A673 (cell line): ENCODE measurements at regions not wholly inside any gene's neighbourhood (a gene's known extent, or its start where the extent isn't known, plus 50 kb on each side); places are given as distances from the start of the nearest gene placed in this dataset.

Experiments used
- BruUV-seq: library from RNA; stranded (reverse); fragments of 400-500 nt; replicated peaks from 2 replicates; lab custom pipeline; 2021; lab: Mats Ljungman, UMichigan
- CTCF ChIA-PET: fragments of 300-600 bp; sonication (Branson Sonifier 250); formaldehyde crosslinking; loops from one replicate; lab custom pipeline; 2022; ENCODE audit warnings: antibody characterized with exemption; lab: Charles Lee
- POLR2A ChIA-PET: fragments of 300-600 bp; sonication (Branson Sonifier 250); formaldehyde crosslinking; loops from one replicate; lab custom pipeline; 2022; ENCODE audit warnings: antibody characterized with exemption; ENCODE audit not compliant: low non-redundant PET; lab: Charles Lee
- DNase-seq: peaks from one replicate; pipeline ENCODE4 v3.0.0-alpha.2; 2015; ENCODE audit warnings: low spot score
- H3K27ac ChIP-seq: fragments of 200-600 bp; sonication (generic); 2 replicates; pipeline ENCODE4 v1.5.1; 2016; ENCODE audit warnings: mixed run types, low read depth, mild to moderate bottlenecking, mixed read lengths, antibody characterized with exemption, low read length; ENCODE audit not compliant: poor library complexity, severe bottlenecking
- H3K27me3 ChIP-seq: fragments of 200-600 bp; sonication (generic); replicated peaks from 2 replicates; pipeline ENCODE4 v1.6.1; 2017; ENCODE audit warnings: mixed run types, low read depth, mild to moderate bottlenecking, mixed read lengths, antibody characterized with exemption, low read length; ENCODE audit not compliant: insufficient read depth, poor library complexity
- H3K36me3 ChIP-seq: fragments of 200-600 bp; sonication (generic); 2 replicates; pipeline ENCODE4 v1.6.1; 2016; ENCODE audit warnings: mixed run types, mild to moderate bottlenecking, mixed read lengths, antibody characterized with exemption, low read length; ENCODE audit not compliant: insufficient read depth, poor library complexity, severe bottlenecking
- H3K4me1 ChIP-seq: fragments of 200-600 bp; sonication (generic); 2 replicates; pipeline ENCODE4 v1.6.1; 2017; ENCODE audit warnings: mixed run types, mild to moderate bottlenecking, mixed read lengths, antibody characterized with exemption, low read length; ENCODE audit not compliant: insufficient read depth, poor library complexity, severe bottlenecking
- H3K4me3 ChIP-seq: fragments of 200-600 bp; sonication (generic); 2 replicates; pipeline ENCODE4 v1.5.1; 2016; ENCODE audit warnings: low read depth, mixed run types, mild to moderate bottlenecking, mixed read lengths, low read length; ENCODE audit not compliant: poor library complexity, severe bottlenecking
- H3K9me3 ChIP-seq: fragments of 200-600 bp; sonication (generic); 2 replicates; pipeline ENCODE4 v1.6.1; 2016; ENCODE audit warnings: mixed run types, low read depth, mild to moderate bottlenecking, mixed read lengths, antibody characterized with exemption, low read length; ENCODE audit not compliant: poor library complexity, severe bottlenecking
- EZH2 ChIP-seq: fragments of 200-600 bp; sonication (generic); IDR thresholded peaks from 2 replicates; pipeline ENCODE4 v1.6.1; 2017; ENCODE audit warnings: borderline replicate concordance, low read depth, mild to moderate bottlenecking, mixed read lengths, antibody characterized with exemption, low read length; ENCODE audit not compliant: poor library complexity, severe bottlenecking
- intact Hi-C: fragments of 100-400 bp; cut with micrococcal nuclease; formaldehyde crosslinking; loops from one replicate; pipeline ENCODE4 v1.10.0; 2022; ENCODE audit not compliant: unreplicated experiment
- TF ChIP-seq, protein P1 (sequence below): fragments of 300-800, 200-600 bp; sonication (generic); conservative IDR thresholded peaks from 2 replicates; pipeline ENCODE4 v1.5.1; 2017; ENCODE audit warnings: low read depth, mild to moderate bottlenecking, antibody characterized with exemption, low read length, moderate library complexity, mixed read lengths

- intact Hi-C loops: no loop called here
- no peak for TF ChIP-seq EZH2
- TF ChIP-seq, protein P1, sequence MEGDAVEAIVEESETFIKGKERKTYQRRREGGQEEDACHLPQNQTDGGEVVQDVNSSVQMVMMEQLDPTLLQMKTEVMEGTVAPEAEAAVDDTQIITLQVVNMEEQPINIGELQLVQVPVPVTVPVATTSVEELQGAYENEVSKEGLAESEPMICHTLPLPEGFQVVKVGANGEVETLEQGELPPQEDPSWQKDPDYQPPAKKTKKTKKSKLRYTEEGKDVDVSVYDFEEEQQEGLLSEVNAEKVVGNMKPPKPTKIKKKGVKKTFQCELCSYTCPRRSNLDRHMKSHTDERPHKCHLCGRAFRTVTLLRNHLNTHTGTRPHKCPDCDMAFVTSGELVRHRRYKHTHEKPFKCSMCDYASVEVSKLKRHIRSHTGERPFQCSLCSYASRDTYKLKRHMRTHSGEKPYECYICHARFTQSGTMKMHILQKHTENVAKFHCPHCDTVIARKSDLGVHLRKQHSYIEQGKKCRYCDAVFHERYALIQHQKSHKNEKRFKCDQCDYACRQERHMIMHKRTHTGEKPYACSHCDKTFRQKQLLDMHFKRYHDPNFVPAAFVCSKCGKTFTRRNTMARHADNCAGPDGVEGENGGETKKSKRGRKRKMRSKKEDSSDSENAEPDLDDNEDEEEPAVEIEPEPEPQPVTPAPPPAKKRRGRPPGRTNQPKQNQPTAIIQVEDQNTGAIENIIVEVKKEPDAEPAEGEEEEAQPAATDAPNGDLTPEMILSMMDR: no peak
- no TSS peak for BruUV-seq
Measured at GRCh38 chr20:39777610-39778009, 815.5 kb downstream of the DHX35 start.

DNA sequence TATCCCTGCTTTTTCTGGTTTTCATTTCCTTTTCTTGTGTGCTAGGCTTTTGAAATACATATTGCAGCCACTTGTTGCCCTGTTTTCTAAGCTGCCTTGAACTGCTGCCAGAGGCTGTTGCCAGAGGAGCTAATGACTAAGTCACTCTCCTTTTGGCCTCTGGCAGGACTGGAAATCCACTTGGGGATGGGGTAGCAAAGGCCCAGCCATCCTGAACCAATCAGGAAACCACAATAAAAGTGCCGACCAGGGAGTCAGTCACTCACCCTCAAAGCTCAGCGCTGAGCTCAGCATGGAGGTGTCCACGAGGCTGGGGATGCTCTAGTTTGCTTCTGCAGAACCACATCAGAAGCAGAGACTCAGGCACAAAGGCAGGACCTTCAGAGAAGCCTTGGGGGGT is 813.0 kb downstream of the DHX35 start:
- intact Hi-C loops: no loop called here
- no peak for TF ChIP-seq EZH2
- TF ChIP-seq, protein P1: no peak
- Histone ChIP-seq H3K27ac (no peak overlapping the region), H3K27me3 (no peaks in the 10 kb centered on the region), H3K9me3 (no peaks in the 10 kb centered on the region), H3K4me3 (no peak overlapping the region), H3K4me1 (no peaks in the 10 kb centered on the region), H3K36me3 (no peaks in the 10 kb centered on the region)
- no TSS peak for BruUV-seq
- ChIA-PET POLR2A (no interaction called here), CTCF (no interaction called here)
- DNase-seq: no peak

More at GRCh38 chr20:39777610-39778009, 815.5 kb downstream of the DHX35 start:
- Histone ChIP-seq H3K27ac (no peak overlapping the region), H3K36me3 (no peaks in the 10 kb centered on the region), H3K9me3 (no peaks in the 10 kb centered on the region), H3K4me3 (no peak overlapping the region), H3K27me3 (no peaks in the 10 kb centered on the region), H3K4me1 (no peaks in the 10 kb centered on the region)
- POLR2A ChIA-PET: no interaction called here
- CTCF ChIA-PET: no interaction called here
- no peak for DNase-seq

GRCh38 chr20:39773380-39774000 is 811.3 kb downstream of the DHX35 start:
- H3K4me3 ChIP-seq: no peak overlapping the region
- no peaks in the 10 kb centered on the region for H3K27me3 ChIP-seq
- H3K9me3 ChIP-seq: peaks cover under 1% of the 10 kb centered on the region
- H3K27ac ChIP-seq: no peak overlapping the region
- TF ChIP-seq, protein P1: no peak
- TF ChIP-seq EZH2: no peak
- intact Hi-C loops: no loop called here
- BruUV-seq: no TSS peak
- H3K4me1 ChIP-seq: no peaks in the 10 kb centered on the region
- POLR2A ChIA-PET: no interaction called here
- H3K36me3 ChIP-seq: no peaks in the 10 kb centered on the region
- DNase-seq: no peak
- CTCF ChIA-PET: no interaction called here
